Mucosa of descending colon (tissue), 3 donors: ENCODE measurements at regions not wholly inside any gene's neighbourhood (a gene's known extent, or its start where the extent isn't known, plus 50 kb on each side); places are given as distances from the start of the nearest gene placed in this dataset.

ENCODE experiments used
- ATAC-seq: fragments of 200-7000 bp; cut with Tn5 transposase; one replicate; pipeline ENCODE4 v1.9.1; 2020; ENCODE audit warnings: mild to moderate bottlenecking, moderate library complexity
- DNase-seq, 3 donors: peaks; one replicate each; pipeline ENCODE4 v3.0.0-alpha.2; 2020
- H3K36me3 ChIP-seq: fragments of 200-600 bp; one replicate; pipeline ENCODE4 v1.8.0; 2021; ENCODE audit warnings: low read depth, mild to moderate bottlenecking
- H3K4me1 ChIP-seq: fragments of 200-600 bp; one replicate; pipeline ENCODE4 v1.8.0; 2021; ENCODE audit warnings: low read depth, mild to moderate bottlenecking
- H3K4me3 ChIP-seq: fragments of 200-600 bp; one replicate; pipeline ENCODE4 v1.8.0; 2021; ENCODE audit warnings: mild to moderate bottlenecking
- H3K9me3 ChIP-seq: fragments of 200-600 bp; one replicate; pipeline ENCODE4 v1.8.0; 2021; ENCODE audit warnings: mild to moderate bottlenecking
- intact Hi-C, 2 donors: fragments of 100-400 bp; cut with DNase I in 1 of 2; cut with micrococcal nuclease in 1 of 2; formaldehyde crosslinking; loops; one replicate each; pipeline versions ENCODE4 v1.11.0 to v1.11.1; 2022; cut with DNase I, micrococcal nuclease
- TF ChIP-seq, protein P1 (sequence below): fragments of 200-600 bp; IDR thresholded peaks from one replicate; pipeline ENCODE4 v1.8.0; 2022; ENCODE audit warnings: antibody characterized with exemption, mild to moderate bottlenecking
- donor health status: DM: no; HTN: no; CAD: no; lungs with moderate emphysema.
- donor health status: DM: no; HTN: no; CAD: no.
- donor health status: DM: no; HTN: yes; CAD: no.

- ATAC-seq, result no peak
- Histone ChIP-seq H3K4me1 (no peaks in the 10 kb centered on the region), H3K36me3 (no peaks in the 10 kb centered on the region), H3K9me3 (no peaks in the 10 kb centered on the region), H3K4me3 (no peak overlapping the region)
- no peak for DNase-seq
- TF ChIP-seq, protein P1, sequence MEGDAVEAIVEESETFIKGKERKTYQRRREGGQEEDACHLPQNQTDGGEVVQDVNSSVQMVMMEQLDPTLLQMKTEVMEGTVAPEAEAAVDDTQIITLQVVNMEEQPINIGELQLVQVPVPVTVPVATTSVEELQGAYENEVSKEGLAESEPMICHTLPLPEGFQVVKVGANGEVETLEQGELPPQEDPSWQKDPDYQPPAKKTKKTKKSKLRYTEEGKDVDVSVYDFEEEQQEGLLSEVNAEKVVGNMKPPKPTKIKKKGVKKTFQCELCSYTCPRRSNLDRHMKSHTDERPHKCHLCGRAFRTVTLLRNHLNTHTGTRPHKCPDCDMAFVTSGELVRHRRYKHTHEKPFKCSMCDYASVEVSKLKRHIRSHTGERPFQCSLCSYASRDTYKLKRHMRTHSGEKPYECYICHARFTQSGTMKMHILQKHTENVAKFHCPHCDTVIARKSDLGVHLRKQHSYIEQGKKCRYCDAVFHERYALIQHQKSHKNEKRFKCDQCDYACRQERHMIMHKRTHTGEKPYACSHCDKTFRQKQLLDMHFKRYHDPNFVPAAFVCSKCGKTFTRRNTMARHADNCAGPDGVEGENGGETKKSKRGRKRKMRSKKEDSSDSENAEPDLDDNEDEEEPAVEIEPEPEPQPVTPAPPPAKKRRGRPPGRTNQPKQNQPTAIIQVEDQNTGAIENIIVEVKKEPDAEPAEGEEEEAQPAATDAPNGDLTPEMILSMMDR, result no peak
- intact Hi-C loops, result no loop called here
Measured at GRCh38 chr10:78182841-78183240, 149.2 kb downstream of the RPS24 start.

DNA sequence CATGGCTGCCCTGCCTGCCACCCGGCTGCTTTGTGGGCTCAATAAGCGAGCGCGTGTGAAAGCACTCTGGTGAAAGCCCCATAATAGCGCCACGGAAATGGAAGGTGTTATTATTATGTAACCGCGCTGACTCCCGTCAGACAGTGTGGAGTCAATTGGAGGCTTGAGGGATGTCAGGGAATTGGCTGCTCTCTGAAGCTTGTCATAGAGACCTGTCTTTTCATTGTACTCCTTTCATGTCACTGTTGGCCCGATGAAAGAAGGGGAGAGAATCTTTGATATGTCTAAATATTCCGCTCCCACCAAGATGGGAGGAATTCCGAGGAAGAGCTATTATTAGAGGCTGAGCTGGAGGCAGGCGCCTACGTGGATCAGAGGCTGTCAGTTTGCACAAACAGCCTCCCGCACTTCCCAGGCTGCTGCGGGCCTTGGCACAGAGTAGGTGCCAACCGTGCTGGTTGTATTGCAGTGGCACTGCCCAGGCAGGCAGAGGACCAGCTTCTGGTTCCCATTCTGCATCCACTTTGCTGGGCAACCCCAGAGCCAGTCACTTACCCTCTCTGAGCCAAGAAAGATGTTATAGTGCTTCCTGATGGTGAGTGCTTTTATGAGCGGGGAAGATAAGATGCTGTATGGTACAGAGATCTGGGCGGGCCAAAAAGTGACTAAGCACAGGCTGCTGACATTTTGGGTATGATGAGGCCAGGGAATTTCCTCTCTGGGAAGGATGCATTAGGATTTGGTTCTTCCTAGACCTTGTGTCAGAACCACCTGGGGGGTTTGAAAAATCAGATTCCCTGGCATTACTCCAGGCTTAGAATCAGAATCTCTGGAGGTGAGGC, 151.4 kb downstream of the RPS24 start:
- no peak for ATAC-seq
- no peaks in the 10 kb centered on the region for H3K9me3 ChIP-seq
- no peak overlapping the region for H3K4me3 ChIP-seq
- no peaks in the 10 kb centered on the region for H3K4me1 ChIP-seq
- H3K36me3 ChIP-seq, result no peaks in the 10 kb centered on the region
- intact Hi-C loops, result no loop called here
- TF ChIP-seq, protein P1, result no peak
- DNase-seq, result no peak

DNA sequence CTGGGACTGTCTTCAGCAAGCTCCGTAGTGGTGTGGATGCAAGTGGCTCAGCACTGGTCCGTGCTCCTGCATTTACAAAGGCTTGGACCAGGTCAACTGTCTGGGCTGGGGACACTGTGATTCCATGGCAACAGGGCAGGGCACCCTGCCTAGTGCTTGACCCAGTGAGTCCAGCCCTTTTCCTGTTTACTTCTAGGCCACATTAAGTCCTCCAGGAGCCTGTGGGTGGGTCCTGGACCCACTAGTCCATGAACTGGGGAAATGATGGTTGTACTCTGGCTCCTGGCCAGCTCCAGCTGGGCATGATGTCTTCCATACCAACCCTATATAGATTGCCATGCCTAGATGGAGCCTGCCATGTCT, 152.0 kb downstream of the RPS24 start:
- no peak overlapping the region for H3K4me3 ChIP-seq
- DNase-seq, result no peak
- no peak for ATAC-seq
- intact Hi-C loops, result no loop called here
- no peaks in the 10 kb centered on the region for H3K4me1 ChIP-seq
- TF ChIP-seq, protein P1, result no peak
- no peaks in the 10 kb centered on the region for H3K9me3 ChIP-seq
- H3K36me3 ChIP-seq, result no peaks in the 10 kb centered on the region

GRCh38 chr10:78186572-78186971, 152.9 kb downstream of the RPS24 start:
- no peak overlapping the region for H3K4me3 ChIP-seq
- H3K4me1 ChIP-seq, result no peaks in the 10 kb centered on the region
- TF ChIP-seq, protein P1, result no peak
- intact Hi-C loops, result no loop called here
- ATAC-seq, result no peak
- DNase-seq, result no peak
- no peaks in the 10 kb centered on the region for H3K9me3 ChIP-seq
- H3K36me3 ChIP-seq, result no peaks in the 10 kb centered on the region

- DNase-seq, result no peak
- TF ChIP-seq, protein P1, result no peak
- no peak overlapping the region for H3K4me3 ChIP-seq
- intact Hi-C loops, result no loop called here
- ATAC-seq, result no peak
- H3K4me1 ChIP-seq, result no peaks in the 10 kb centered on the region
- no peaks in the 10 kb centered on the region for H3K9me3 ChIP-seq
- no peaks in the 10 kb centered on the region for H3K36me3 ChIP-seq
Measured at GRCh38 chr10:78187371-78187770, 153.7 kb downstream of the RPS24 start.

GRCh38 chr10:78188446-78188845, 154.8 kb downstream of the RPS24 start:
- ATAC-seq (no peak), DNase-seq (no peak)
- Histone ChIP-seq H3K9me3 (peaks cover 4% of the 10 kb centered on the region), H3K36me3 (no peaks in the 10 kb centered on the region), H3K4me1 (no peaks in the 10 kb centered on the region), H3K4me3 (no peak overlapping the region)
- TF ChIP-seq, protein P1, result no peak
- intact Hi-C loops, result no loop called here
